ENCODE measurements at regions not wholly inside any gene's neighbourhood (a gene's known extent, or its start where the extent isn't known, plus 50 kb on each side); places are given as distances from the start of the nearest gene placed in this dataset.
"Not testable (repeated sequence)": the region's sequence is repeated elsewhere in the genome, so short reads cannot be mapped to it uniquely, and the experiment has no call there.

- DNase-seq = no peak
Observed at GRCh38 chr4:188287169-188287894, 148.1 kb downstream of the TRIML1 start.

DNA sequence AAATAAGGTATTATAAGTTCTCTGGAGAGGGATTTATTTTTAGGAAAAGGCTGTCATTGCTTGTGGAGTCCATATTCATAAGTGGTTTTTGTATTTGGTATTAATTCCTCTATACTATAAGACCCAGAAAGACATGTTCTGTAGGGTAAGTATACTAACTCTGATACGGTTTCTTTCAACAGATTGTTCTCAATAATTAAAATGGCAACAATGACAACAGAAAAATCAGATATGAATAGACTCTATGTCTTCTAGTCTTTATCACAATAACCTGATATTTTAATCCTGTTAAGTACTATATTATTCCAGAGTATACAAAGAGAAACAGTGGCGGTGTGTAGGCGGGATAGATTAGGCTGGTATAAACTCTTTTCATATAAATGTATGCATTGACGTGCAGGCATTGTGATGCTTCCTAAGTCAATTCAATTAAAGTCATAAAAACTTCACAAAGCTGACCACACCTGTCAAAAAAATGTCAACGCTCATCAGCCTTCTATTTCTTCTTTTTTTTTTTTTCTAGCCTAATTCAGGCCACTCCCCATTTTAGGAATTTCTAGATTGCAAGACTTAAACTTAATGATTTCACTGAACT is 150.4 kb downstream of the TRIML1 start:
- no peak for DNase-seq

GRCh38 chr4:188295899-188296298 is 156.7 kb downstream of the TRIML1 start:
- no peak for DNase-seq

DNA sequence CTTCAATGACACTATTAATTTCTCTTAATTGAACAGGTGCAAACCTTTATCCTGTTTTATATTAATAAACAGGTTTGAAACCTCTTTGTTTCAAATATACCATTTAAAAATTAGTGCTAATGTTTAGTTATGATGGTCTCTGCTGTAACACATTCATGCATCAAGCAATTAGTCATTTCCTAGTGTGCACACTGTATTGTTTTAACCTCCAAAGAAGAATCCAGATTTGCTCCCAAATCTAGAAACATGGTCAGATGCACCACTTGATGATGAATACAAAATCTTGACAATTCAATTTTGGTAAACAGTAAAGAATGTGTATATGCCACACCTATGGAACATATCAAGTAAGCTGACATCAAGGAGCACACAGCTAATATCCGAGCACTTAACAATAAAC is 157.1 kb downstream of the TRIML1 start:
- DNase-seq = no peak

DNA sequence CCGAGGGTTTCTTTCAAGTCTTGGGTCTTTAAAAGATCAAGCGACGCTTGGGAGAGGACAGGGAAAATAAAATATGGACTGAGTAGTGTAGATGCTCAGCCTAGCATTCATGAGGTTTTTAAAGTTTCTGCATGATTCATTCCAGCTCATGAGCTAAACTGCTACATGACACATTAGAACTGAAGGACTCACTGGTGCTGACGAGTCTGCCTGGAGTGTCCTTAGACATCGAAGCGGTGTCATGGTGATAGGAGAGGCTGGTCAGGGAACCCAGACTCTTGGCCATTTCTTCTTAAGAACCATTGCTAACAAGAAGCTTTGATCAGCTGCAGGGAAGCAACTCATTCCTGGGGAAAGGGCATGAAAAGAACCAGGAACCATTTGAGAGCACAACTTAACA is 158.6 kb downstream of the TRIML1 start:
- DNase-seq = no peak

GRCh38 chr4:188299161-188299560 is 159.9 kb downstream of the TRIML1 start:
- DNase-seq = no peak

DNA sequence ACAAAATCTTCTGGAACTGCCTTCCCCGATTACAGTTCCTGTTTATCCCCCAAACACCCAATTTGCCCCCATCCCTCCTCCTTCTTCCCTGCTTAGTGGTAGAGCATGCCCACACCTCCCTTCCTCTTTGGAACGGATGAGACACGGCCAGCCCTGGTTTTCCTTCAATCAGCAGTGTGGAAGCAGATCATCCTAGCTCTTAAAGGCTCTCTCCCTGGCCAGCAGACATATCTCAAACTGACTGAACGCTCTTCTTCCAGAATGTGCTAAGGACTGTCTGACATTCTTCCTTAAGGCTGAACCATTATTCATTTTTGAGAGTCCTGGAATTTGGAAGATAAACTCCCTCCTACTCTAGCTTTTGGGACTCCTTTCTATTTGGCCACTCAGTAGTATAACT is 161.1 kb downstream of the TRIML1 start:
- DNase-seq = no peak

DNA sequence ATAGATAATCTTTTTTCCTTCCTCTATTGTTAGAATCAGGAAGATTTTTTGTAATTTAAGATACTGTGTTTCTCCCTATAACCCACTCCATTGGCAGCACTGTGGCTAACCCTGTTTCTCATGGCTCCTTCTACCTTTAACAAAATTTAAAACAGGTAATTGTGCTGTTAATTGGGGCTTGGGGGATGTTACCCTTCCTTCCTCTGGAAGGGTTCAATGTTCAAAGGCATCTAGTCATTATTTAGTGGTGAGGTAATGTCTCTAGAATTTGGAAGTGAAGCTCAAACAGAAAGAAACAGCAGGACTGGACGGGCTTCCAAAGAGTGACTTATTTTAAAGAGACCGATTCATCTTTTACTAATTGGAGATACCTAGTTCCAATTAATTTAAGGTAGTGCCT is 166.4 kb downstream of the TRIML1 start:
- DNase-seq = no peak

DNA sequence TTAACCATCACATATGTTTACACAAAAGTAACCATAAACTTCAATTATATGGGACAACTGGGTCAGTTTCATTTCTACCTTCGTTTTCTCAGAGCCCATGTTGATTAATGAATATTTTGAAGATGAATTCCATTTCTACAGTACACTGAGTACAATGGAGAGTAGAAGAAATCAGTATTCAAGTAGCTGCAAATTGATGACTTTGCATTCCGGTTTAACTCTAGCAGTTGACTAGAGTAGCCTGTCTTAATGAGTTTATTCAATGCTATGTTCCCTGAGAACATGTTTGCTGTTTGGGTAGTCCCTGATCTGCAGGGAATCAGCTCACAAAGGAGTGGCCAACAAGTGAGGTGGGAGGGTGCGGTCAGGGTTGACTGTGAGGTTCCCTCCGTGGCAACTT is 168.3 kb downstream of the TRIML1 start:
- no peak for DNase-seq

GRCh38 chr4:188308142-188308541 is 168.9 kb downstream of the TRIML1 start:
- no peak for DNase-seq

- no peak for DNase-seq
Observed at GRCh38 chr4:188316391-188316790, 177.2 kb downstream of the TRIML1 start.

DNA sequence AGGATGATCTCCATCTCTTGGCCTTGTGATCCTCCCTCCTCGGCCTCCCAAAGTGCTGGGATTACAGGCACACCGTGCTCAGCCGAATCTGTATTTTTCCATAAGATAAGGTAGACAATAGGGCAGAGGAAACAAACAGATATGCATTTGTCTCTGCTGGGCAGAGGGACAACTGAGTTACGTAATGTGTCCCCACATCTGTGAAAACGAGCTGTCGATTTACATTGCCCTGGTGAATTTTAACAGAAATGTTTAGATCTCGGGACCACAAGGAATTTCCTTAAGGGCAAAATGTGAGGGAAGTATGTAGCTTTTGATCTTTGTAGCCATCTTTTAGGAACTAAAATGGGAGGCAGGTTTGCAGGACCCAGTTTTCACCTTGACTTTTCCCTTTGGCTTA is 189.7 kb downstream of the TRIML1 start:
- DNase-seq = no peak

- no peak for DNase-seq
Observed at GRCh38 chr4:188329521-188329920, 190.3 kb downstream of the TRIML1 start.

GRCh38 chr4:188332265-188332664 is 193.0 kb downstream of the TRIML1 start:
- DNase-seq = no peak

GRCh38 chr4:188336891-188337290 is 197.7 kb downstream of the TRIML1 start:
- no peak for DNase-seq

DNA sequence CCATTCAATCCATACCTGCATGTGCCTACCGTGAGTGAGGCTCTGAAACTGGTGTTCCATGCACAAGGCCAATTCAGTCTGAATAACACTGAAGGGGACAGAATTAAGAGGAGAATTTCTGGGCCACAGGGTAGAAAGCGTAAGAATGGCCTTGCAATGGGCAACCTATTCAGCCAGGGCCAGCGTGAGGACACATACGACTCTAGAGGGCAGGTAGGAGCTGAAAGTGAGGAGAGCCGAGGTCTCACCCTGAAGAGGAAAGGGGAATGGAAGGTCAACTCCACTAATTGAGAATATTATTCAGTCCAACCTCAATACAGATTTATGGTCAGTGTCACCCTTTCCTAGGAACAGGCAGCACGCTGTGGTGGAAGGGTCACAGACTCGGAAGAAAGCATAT is 202.2 kb downstream of the TRIML1 start:
- DNase-seq = no peak

GRCh38 chr4:188346171-188346809 is 207.0 kb downstream of the TRIML1 start:
- no peak for DNase-seq

DNA sequence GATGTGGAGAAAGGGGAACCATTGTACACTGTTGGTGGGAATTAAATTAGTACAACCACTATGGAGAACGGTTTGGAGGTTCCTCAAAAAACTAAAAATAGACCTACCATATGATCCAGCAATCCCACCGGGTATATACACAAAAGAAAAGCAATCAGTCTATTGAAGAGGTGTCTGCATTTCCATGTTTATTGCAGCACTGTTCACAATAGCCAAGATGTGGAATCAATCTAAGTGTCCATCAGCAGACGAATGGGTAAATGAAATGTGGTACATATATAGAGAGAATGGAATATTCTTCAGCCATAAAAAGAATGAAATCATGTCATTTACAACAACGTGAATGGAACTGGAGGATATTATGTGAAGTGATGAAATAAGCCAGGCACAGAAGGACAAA is 208.1 kb downstream of the TRIML1 start:
- no peak for DNase-seq

DNA sequence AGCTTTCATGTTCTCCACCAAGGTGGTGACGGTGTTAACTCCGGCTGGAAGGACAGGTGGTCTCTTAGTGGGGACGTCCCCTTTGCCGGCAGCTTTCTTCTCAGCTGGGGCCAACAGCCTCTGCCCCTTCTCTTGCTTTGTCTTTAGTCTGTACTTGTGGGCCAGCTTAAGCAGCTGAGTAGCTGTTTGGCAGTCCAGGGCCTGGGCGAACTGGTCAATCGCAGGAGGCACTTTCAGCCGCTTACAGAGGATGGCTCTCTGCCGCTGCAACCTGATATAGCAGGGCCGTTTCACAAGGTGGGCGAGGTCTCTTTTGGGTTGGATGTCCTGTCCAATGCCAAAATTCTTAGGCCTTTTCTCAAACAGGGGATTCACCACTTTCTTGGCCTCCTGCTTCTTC is 210.3 kb downstream of the TRIML1 start:
- not testable (repeated sequence) for DNase-seq

DNA sequence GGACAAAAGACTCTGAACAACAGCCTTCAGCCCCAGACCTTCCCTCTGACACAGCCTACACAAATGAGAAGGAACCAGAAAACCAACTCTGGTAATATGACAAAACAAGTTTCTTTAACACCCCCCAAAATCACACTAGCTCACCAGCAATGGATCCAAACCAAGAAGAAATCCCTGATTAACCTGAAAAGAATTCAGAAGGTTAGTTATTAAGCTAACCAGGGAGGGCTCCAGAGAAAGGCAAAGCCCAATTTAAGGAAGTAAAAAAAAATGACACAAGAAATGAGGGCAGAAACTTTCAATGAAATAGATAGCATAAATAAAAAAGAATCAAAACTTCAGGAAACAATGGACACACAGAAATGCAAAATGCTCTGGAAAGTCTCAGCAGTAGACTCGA is 224.0 kb downstream of the TRIML1 start:
- no peak for DNase-seq

GRCh38 chr4:188370777-188371176 is 231.5 kb downstream of the TRIML1 start:
- no peak for DNase-seq

- DNase-seq = no peak
Observed at GRCh38 chr4:188372058-188372457, 232.8 kb downstream of the TRIML1 start.

GRCh38 chr4:188372829-188373228 is 233.6 kb downstream of the TRIML1 start:
- no peak for DNase-seq

- no peak for DNase-seq
Observed at GRCh38 chr4:188374871-188375270, 235.6 kb downstream of the TRIML1 start.

GRCh38 chr4:188377816-188378215 is 238.6 kb downstream of the TRIML1 start:
- no peak for DNase-seq
